HCT116 (cell line): ENCODE measurements at regions not wholly inside any gene's neighbourhood (a gene's known extent, or its start where the extent isn't known, plus 50 kb on each side); places are given as distances from the start of the nearest gene placed in this dataset.

Experiments used
- ATAC-seq: fragments of 200-7000 bp; cut with Tn5 transposase; 2 replicates; pipeline ENCODE4 v1.9.1; 2020; ENCODE audit warnings: mild to moderate bottlenecking, moderate library complexity
- BruUV-seq: library from RNA; stranded (reverse); fragments of 400-500 nt; replicated peaks from 2 replicates; lab custom pipeline; 2021; lab: Mats Ljungman, UMichigan
- CTCF ChIA-PET: fragments of 300-600 bp; sonication (Branson Sonifier 250); formaldehyde crosslinking; loops from one replicate; lab custom pipeline; 2021; ENCODE audit warnings: antibody characterized with exemption; lab: Charles Lee
- POLR2A ChIA-PET: fragments of 300-600, 350-600 bp; sonication (Branson Sonifier 250); formaldehyde crosslinking; loops from one replicate; lab custom pipeline; 2021; ENCODE audit warnings: antibody characterized with exemption; lab: Charles Lee
- RAD21 ChIA-PET, 2 experiments: fragments of 300-600 bp; sonication (Branson Sonifier 250); formaldehyde crosslinking; loops; one replicate each; lab custom pipeline; 2023; ENCODE audit warnings: low total read pairs in 2 of 2; ENCODE audit not compliant: uncharacterized antibody in 2 of 2, unreplicated experiment in 2 of 2, low non-redundant PET in 1 of 2; lab: Charles Lee
- DNase-seq: peaks from one replicate; pipeline ENCODE4 v3.0.0-alpha.2; 2010; ENCODE audit warnings: low read depth, low spot score
- H2AFZ ChIP-seq: fragments of 200-600 bp; shearing (Covaris generic), sonication (generic); 2 replicates; pipeline ENCODE4 v1.6.1; 2017; ENCODE audit warnings: low read depth, mixed run types, mixed read lengths, antibody characterized with exemption, low read length; ENCODE audit not compliant: poor library complexity, severe bottlenecking
- H3K27ac ChIP-seq: 2 replicates; pipeline ENCODE4 v1.5.1; 2012; ENCODE audit warnings: low read depth, low read length
- H3K27me3 ChIP-seq: fragments of 200-600 bp; sonication (generic); 2 replicates; pipeline ENCODE4 v1.6.1; 2016; ENCODE audit warnings: mixed run types, low read length, mixed read lengths; ENCODE audit not compliant: insufficient read depth
- H3K36me3 ChIP-seq, 2 experiments: fragments of 200-500 bp in 1 of 2; fragments of 200-600 bp in 1 of 2; sonication (Bioruptor generic) in 1 of 2; sonication (generic) in 1 of 2; 2 replicates each; pipeline versions ENCODE4 v1.5.1 to v1.6.1; 2014 to 2016; ENCODE audit warnings: low read length in 2 of 2, inconsistent platforms in 1 of 2, mixed read lengths in 1 of 2, mixed run types in 1 of 2; ENCODE audit not compliant: insufficient read depth in 2 of 2, control insufficient read depth in 1 of 2
- H3K4me1 ChIP-seq, 2 experiments: fragments of 200-600 bp in 1 of 2; sonication (generic) in 1 of 2; 2 replicates each; pipeline versions ENCODE4 v1.5.1 to v1.6.1; 2012 to 2017; ENCODE audit warnings: low read length in 2 of 2, inconsistent platforms in 1 of 2, mild to moderate bottlenecking in 1 of 2, mixed read lengths in 1 of 2, mixed run types in 1 of 2, moderate library complexity in 1 of 2; ENCODE audit not compliant: insufficient read depth in 2 of 2, control insufficient read depth in 1 of 2
- H3K4me2 ChIP-seq: fragments of 200-600 bp; sonication (generic); 2 replicates; pipeline ENCODE4 v1.6.1; 2017; ENCODE audit warnings: mixed run types, low read length, mixed read lengths
- H3K4me3 ChIP-seq, 2 experiments: fragments of 200-600 bp in 1 of 2; sonication (generic) in 1 of 2; replicated peaks in 1 of 2; 2 replicates each; pipeline ENCODE4 v1.5.1; 2011 to 2016; ENCODE audit warnings: low read length in 2 of 2, control low read depth in 1 of 2, low read depth in 1 of 2, mild to moderate bottlenecking in 1 of 2, mixed read lengths in 1 of 2, mixed run types in 1 of 2
- H3K79me2 ChIP-seq: fragments of 200-600 bp; sonication (generic); 2 replicates; pipeline ENCODE4 v1.6.1; 2017; ENCODE audit warnings: mild to moderate bottlenecking, mixed run types, low read length, moderate library complexity, mixed read lengths; ENCODE audit not compliant: insufficient read depth
- H3K9ac ChIP-seq: fragments of 200-600 bp; sonication (generic); 2 replicates; pipeline ENCODE4 v1.6.1; 2016; ENCODE audit warnings: low read length, mixed read lengths
- H3K9me2 ChIP-seq: fragments of 200-600 bp; sonication (generic), shearing (Covaris generic); 2 replicates; pipeline ENCODE4 v1.6.1; 2017; ENCODE audit warnings: mixed run types, mild to moderate bottlenecking, moderate library complexity; ENCODE audit not compliant: insufficient read depth
- H3K9me3 ChIP-seq, 2 experiments: fragments of 200-500 bp in 1 of 2; fragments of 200-600 bp in 1 of 2; sonication (Bioruptor generic) in 1 of 2; sonication (generic) in 1 of 2; 2 replicates each; pipeline ENCODE4 v1.6.1; 2014 to 2017; ENCODE audit warnings: low read length in 2 of 2, mixed read lengths in 2 of 2, inconsistent platforms in 1 of 2, low read depth in 1 of 2, mild to moderate bottlenecking in 1 of 2, mixed run types in 1 of 2, moderate library complexity in 1 of 2; ENCODE audit not compliant: control insufficient read depth in 1 of 2, insufficient read depth in 1 of 2
- H4K20me1 ChIP-seq: fragments of 200-600 bp; sonication (generic), shearing (Covaris generic); 2 replicates; pipeline ENCODE4 v1.6.1; 2017; ENCODE audit warnings: mixed run types, mild to moderate bottlenecking, moderate library complexity; ENCODE audit not compliant: insufficient read depth
- CBX3 ChIP-seq: IDR thresholded peaks from 2 replicates; pipeline ENCODE4 v1.6.1; 2012; ENCODE audit warnings: low read depth
- CEBPB ChIP-seq: IDR thresholded peaks from 2 replicates; pipeline ENCODE4 v1.6.1; 2012; ENCODE audit warnings: low read depth
- CTCF ChIP-seq, 3 experiments: fragments of 200-600 bp in 1 of 3; sonication (generic) in 1 of 3; IDR thresholded peaks in 2 of 3; conservative IDR thresholded peaks in 1 of 3; 2 replicates each; pipeline ENCODE4 v1.5.1; 2012 to 2017; ENCODE audit warnings: low read depth in 2 of 3, low read length in 2 of 3, antibody characterized with exemption in 1 of 3, borderline replicate concordance in 1 of 3, control low read depth in 1 of 3, mild to moderate bottlenecking in 1 of 3, mixed read lengths in 1 of 3, mixed run types in 1 of 3, moderate library complexity in 1 of 3; ENCODE audit not compliant: insufficient read depth in 1 of 3
- EZH2 ChIP-seq: fragments of 200-600 bp; sonication (generic); IDR thresholded peaks from 2 replicates; pipeline ENCODE4 v1.6.1; 2017; ENCODE audit warnings: antibody characterized with exemption, mixed run types
- FOSL1 ChIP-seq: IDR thresholded peaks from 2 replicates; pipeline ENCODE4 v1.6.1; 2012; ENCODE audit warnings: low read depth
- MAX ChIP-seq: IDR thresholded peaks from 2 replicates; pipeline ENCODE4 v1.6.1; 2012
- POLR2A ChIP-seq: IDR thresholded peaks from 2 replicates; pipeline ENCODE4 v1.7.0; 2011; ENCODE audit warnings: borderline replicate concordance; ENCODE audit not compliant: insufficient read depth, insufficient read length; ENCODE audit errors: extremely low read depth
- POLR2AphosphoS5 ChIP-seq: IDR thresholded peaks from 2 replicates; pipeline ENCODE4 v1.6.1; 2011; ENCODE audit warnings: mild to moderate bottlenecking, low read depth, low read length, moderate library complexity
- REST ChIP-seq: IDR thresholded peaks from 2 replicates; pipeline ENCODE4 v1.6.1; 2012; ENCODE audit warnings: low read depth
- TCF7L2 ChIP-seq: IDR thresholded peaks from 2 replicates; pipeline ENCODE4 v1.7.0; 2011; ENCODE audit warnings: borderline replicate concordance, inconsistent platforms; ENCODE audit not compliant: insufficient read depth, insufficient read length; ENCODE audit errors: extremely low read depth
- YY1 ChIP-seq: IDR thresholded peaks from 2 replicates; pipeline ENCODE4 v1.6.1; 2011; ENCODE audit warnings: low read length, low read depth, moderate library complexity, mild to moderate bottlenecking; ENCODE audit not compliant: insufficient replicate concordance; ENCODE audit errors: extremely low read depth
- ZFX ChIP-seq: fragments of 450-650 bp; IDR thresholded peaks from 2 replicates; pipeline ENCODE4 v1.6.1; 2017
- ZNF274 ChIP-seq: fragments of 200-500 bp; sonication (Bioruptor generic); IDR thresholded peaks from 2 replicates; pipeline ENCODE4 v1.6.1; 2014; ENCODE audit warnings: mild to moderate bottlenecking, low read depth, low read length, inconsistent platforms
- intact Hi-C: fragments of 100-400 bp; cut with micrococcal nuclease; formaldehyde crosslinking; loops from 2 replicates; pipeline ENCODE4 v1.10.0; 2022

- intact Hi-C loops = no loop called here
- TF ChIP-seq YY1 = no peak
- TF ChIP-seq FOSL1 = no peak
- no peak for TF ChIP-seq EZH2
- TF ChIP-seq CTCF (IDR thresholded peaks at IDR 0.05 in 2 of 3, conservative IDR thresholded peaks at IDR 0.05 in 1 of 3; ENCODE audit: borderline replicate concordance in 1 of 3, insufficient read depth in 1 of 3, low read depth in 2 of 3, low read length in 2 of 3) = no peak
- TF ChIP-seq MAX = no peak
- TF ChIP-seq TCF7L2 = no peak
- TF ChIP-seq POLR2AphosphoS5 = no peak
- TF ChIP-seq CBX3 = no peak
- ChIA-PET POLR2A (no interaction called here), RAD21 (no interaction called here), CTCF (no interaction called here)
- no peaks in the 10 kb centered on the region for H3K9me2 ChIP-seq
- no peaks in the 10 kb centered on the region for H3K4me1 ChIP-seq
- no peak overlapping the region for H3K4me3 ChIP-seq
- ATAC-seq (no peak), DNase-seq (no peak)
- no peak overlapping the region for H3K9ac ChIP-seq
- no TSS peak for BruUV-seq
- H4K20me1 ChIP-seq = no peaks in the 10 kb centered on the region
- H3K4me2 ChIP-seq = no peak overlapping the region
- H3K36me3 ChIP-seq = no peaks in the 10 kb centered on the region
- H3K9me3 ChIP-seq = no peaks in the 10 kb centered on the region
- H3K27ac ChIP-seq = no peak overlapping the region
- H3K27me3 ChIP-seq = no peaks in the 10 kb centered on the region; the same call in 1 of the 2 replicates
- no peaks in the 10 kb centered on the region for H3K79me2 ChIP-seq
- H2AFZ ChIP-seq = no peak overlapping the region
Observed at GRCh38 chr5:144697847-144698262, 527.2 kb downstream of the KCTD16 start.

GRCh38 chr5:144691936-144692335 lies 521.3 kb downstream of the KCTD16 start:
- H3K9me3 ChIP-seq = no peaks in the 10 kb centered on the region
- ATAC-seq = no peak
- H3K36me3 ChIP-seq = no peaks in the 10 kb centered on the region
- no peaks in the 10 kb centered on the region; the same call in 1 of the 2 replicates for H4K20me1 ChIP-seq
- POLR2A ChIA-PET = no interaction called here
- BruUV-seq = no TSS peak
- DNase-seq = no peak
- H3K9ac ChIP-seq = no peak overlapping the region
- no peaks in the 10 kb centered on the region; the same call in 1 of the 2 replicates for H3K27me3 ChIP-seq
- no peak overlapping the region for H2AFZ ChIP-seq
- no peak overlapping the region for H3K4me3 ChIP-seq
- CTCF ChIA-PET = no interaction called here
- intact Hi-C loops = no loop called here
- H3K79me2 ChIP-seq = no peaks in the 10 kb centered on the region
- H3K27ac ChIP-seq = no peak overlapping the region
- no peaks in the 10 kb centered on the region for H3K9me2 ChIP-seq
- no peak overlapping the region for H3K4me2 ChIP-seq
- no peaks in the 10 kb centered on the region for H3K4me1 ChIP-seq
- RAD21 ChIA-PET = no interaction called here
- TF ChIP-seq FOSL1 (no peak), CTCF (IDR thresholded peaks at IDR 0.05 in 2 of 3, conservative IDR thresholded peaks at IDR 0.05 in 1 of 3; ENCODE audit: borderline replicate concordance in 1 of 3, insufficient read depth in 1 of 3, low read depth in 2 of 3, low read length in 2 of 3) (no peak), CEBPB (no peak), EZH2 (no peak), ZFX (no peak), REST (no peak), YY1 (no peak), POLR2A (no peak), ZNF274 (no peak)
